Activated naive CD8-positive, alpha-beta T cell treated with anti-CD3 and anti-CD28 coated beads, Interleukin-2, amount 50 U/mL, for 24 hours (primary cell): ENCODE measurements at regions not wholly inside any gene's neighbourhood (a gene's known extent, or its start where the extent isn't known, plus 50 kb on each side); places are given as distances from the start of the nearest gene placed in this dataset.
A peak's percentile ranks its signal among the peaks of the same experiment; 100 is the strongest.
"Not testable (repeated sequence)": the region's sequence is repeated elsewhere in the genome, so short reads cannot be mapped to it uniquely, and the experiment has no call there.

Experiments used
- ATAC-seq: fragments of 150-1000 bp; cut with Tn5 transposase; one replicate; pipeline ENCODE4 v1.10.0; 2021
- DNase-seq: peaks from one replicate; pipeline ENCODE4 v3.0.0; 2021
- H3K27ac Mint-ChIP-seq: one replicate; pipeline ENCODE4 v1.8.0; 2021; ENCODE audit warnings: mild to moderate bottlenecking, mixed read lengths
- H3K27me3 Mint-ChIP-seq: one replicate; pipeline ENCODE4 v1.8.0; 2021; ENCODE audit warnings: mixed read lengths
- H3K36me3 Mint-ChIP-seq: one replicate; pipeline ENCODE4 v1.8.0; 2021; ENCODE audit warnings: low read depth, mixed read lengths
- H3K4me1 Mint-ChIP-seq: one replicate; pipeline ENCODE4 v1.8.0; 2021; ENCODE audit warnings: mixed read lengths
- H3K4me3 Mint-ChIP-seq: one replicate; pipeline ENCODE4 v1.8.0; 2021; ENCODE audit warnings: mild to moderate bottlenecking, moderate library complexity, mixed read lengths
- H3K9me3 Mint-ChIP-seq: one replicate; pipeline ENCODE4 v1.8.0; 2021; ENCODE audit warnings: mixed read lengths

DNA sequence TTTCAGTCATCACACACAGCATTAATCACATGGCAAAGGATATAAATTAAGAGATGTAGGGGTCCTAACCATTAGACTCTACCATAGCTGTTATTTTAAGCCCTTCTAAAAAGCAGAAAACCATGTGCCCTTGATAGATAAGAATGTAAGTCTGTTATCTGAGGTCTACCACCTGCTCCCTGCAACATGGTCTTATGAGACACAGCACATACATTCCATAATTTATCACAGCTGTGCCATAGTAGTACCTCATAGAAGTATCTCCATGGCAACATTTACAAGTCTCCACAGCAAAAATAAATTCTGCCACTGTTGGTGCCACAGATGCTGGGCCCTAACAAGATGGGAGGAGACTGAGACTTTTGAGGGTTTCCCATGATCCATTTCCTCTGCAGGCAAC lies 265.4 kb downstream of the KDM5D start:
- H3K9me3 Mint-ChIP-seq, result no peaks in the 10 kb centered on the region
- peaks cover 13% of the 10 kb centered on the region for H3K4me1 Mint-ChIP-seq
- no peak for ATAC-seq
- no peak for DNase-seq
- H3K27ac Mint-ChIP-seq, result no peak overlapping the region
- no peaks in the 10 kb centered on the region for H3K27me3 Mint-ChIP-seq
- no peaks in the 10 kb centered on the region for H3K36me3 Mint-ChIP-seq
- no peak overlapping the region for H3K4me3 Mint-ChIP-seq

DNA sequence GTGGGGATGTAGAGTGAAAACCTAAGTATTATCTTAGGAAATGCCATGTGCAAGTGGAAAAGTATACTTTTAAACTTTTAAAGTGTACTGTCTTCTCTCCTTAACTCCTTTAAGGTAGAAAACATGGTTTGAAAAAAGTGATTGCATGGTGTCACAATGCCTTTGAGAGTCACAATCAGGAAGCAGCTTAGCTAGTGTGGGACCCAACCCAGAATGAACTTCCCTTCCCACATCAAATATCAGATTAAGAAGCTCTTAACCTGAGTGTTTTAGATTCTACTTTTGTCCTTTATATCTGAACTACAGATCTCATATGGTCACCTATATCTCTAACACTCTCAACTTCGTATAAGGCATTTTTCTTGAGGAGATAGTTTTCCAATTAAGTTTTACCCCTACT lies 266.6 kb downstream of the KDM5D start:
- H3K4me1 Mint-ChIP-seq, result peaks cover 13% of the 10 kb centered on the region
- H3K9me3 Mint-ChIP-seq, result no peaks in the 10 kb centered on the region
- no peak for ATAC-seq
- no peak overlapping the region for H3K27ac Mint-ChIP-seq
- no peak overlapping the region for H3K4me3 Mint-ChIP-seq
- H3K27me3 Mint-ChIP-seq, result no peaks in the 10 kb centered on the region
- DNase-seq, result no peak
- peaks cover 3% of the 10 kb centered on the region for H3K36me3 Mint-ChIP-seq

DNA sequence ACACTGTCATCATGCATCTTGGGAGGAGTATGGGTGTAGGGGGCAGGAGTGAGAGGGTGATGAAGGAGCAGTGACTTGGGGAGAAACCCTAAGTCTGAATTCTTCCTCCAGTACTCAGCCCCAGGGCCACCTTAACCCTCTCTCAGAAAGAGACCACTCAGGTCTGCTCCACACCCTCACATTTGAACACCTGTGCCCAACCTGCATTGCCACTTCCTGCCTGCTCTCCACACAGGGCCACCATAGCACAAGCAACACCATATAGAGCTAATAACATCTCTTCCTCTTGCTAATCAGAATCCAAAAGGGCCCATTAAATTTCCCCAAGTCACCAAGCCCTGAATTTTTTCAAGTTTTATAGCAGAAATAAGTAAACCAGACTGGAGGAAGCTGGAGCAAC lies 278.7 kb downstream of the KDM5D start:
- Mint-ChIP-seq H3K36me3 (no peaks in the 10 kb centered on the region), H3K9me3 (no peaks in the 10 kb centered on the region), H3K4me1 (peaks cover 11% of the 10 kb centered on the region), H3K4me3 (no peak overlapping the region), H3K27ac (no peak overlapping the region), H3K27me3 (no peaks in the 10 kb centered on the region)
- ATAC-seq (no peak), DNase-seq (no peak)

DNA sequence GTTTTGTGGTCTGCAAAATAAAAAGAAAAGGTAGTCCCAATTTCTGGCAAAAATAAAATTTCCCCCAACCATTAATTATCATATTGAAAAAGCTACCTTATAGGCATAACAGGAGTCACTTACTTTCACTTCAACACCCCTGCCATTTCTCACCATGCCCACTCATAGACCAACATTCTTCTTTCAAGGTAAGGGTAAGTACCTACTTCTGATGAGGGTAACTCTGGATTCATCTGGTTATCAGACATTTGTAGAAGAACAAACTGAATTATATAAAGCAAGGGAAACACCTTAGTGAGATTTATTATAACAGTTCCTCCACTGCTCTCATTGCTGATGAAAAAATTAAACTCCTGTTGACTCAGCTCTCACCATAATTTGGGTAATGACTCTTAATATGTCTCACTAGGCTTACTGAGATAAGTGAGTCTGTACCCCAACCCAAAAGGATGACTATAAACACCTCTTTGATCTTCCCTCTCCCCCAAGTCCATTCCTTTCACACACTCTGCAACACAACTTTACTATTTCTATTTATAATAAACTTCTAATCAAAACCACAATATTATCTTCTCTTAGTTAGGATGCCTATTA lies 287.6 kb downstream of the KDM5D start:
- ATAC-seq, result peak; percentile 78

DNA sequence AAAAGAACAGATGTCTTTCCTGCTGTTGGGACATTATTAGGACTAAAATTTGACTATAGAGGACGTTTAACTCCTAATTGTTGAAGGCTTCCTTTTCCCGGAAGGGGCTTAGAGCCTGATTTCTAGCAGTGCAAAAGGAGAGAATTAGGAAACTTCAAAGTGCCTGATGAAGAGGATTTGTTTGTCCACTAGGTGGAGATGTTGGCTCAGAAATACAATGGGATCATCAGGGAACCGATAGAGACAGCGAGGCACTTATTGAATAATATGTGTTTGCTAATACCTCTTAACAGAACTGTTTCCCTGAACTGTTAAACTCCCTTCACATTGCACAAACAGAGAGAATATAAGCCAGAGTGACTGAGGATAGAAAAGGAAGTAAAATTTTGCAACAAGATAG lies 311.5 kb downstream of the KDM5D start:
- H3K27me3 Mint-ChIP-seq, result no peaks in the 10 kb centered on the region
- DNase-seq, result peak; percentile 4
- peaks cover 15% of the 10 kb centered on the region for H3K4me1 Mint-ChIP-seq
- no peaks in the 10 kb centered on the region for H3K36me3 Mint-ChIP-seq
- ATAC-seq, result peak; percentile 66
- H3K27ac Mint-ChIP-seq, result peak overlapping the region; percentile 63
- H3K4me3 Mint-ChIP-seq, result no peak overlapping the region
- H3K9me3 Mint-ChIP-seq, result no peaks in the 10 kb centered on the region

More for the DNA sequence above, 287.6 kb downstream of the KDM5D start:
- Mint-ChIP-seq H3K27me3 (no peaks in the 10 kb centered on the region), H3K27ac (no peak overlapping the region), H3K4me1 (peaks cover 7% of the 10 kb centered on the region), H3K9me3 (peaks cover 6% of the 10 kb centered on the region), H3K36me3 (peaks cover 11% of the 10 kb centered on the region), H3K4me3 (no peak overlapping the region)
- no peak for DNase-seq

DNA sequence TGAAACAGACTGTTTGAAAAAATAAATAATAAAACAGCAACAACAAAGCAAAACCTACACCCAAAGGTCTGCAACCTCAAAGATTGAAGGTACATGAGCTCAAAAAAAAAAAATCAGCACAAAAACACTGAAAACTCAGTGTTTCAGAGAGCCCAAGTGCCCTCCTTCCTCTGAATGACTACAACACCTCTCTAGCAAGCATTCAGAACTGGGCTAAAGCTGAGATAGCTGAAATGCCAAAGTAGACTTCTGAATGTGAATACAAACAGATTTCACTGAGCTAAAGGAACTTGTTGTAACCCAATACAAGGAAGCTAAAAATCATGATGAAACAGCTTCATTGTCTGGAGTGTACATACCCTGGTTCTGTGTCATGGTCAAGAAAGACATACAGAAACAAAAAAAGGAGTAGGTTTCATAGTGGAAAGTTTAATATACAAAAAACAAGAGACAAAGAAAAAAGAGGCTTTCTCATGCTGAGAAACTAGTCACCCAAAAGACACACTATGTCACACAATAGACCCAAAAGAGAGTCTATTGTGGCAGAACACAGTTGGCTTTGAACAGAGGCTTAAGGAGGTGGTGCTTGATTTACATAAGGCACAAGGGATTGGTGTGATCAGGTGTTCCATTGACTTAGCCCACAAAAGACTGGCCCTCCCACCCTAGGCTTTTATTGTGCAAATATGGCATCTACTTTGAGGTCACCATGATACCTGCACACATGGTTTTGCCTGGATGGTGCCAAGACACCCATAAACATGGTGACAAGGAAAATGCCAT lies 316.6 kb downstream of the KDM5D start:
- ATAC-seq, result no peak
- Mint-ChIP-seq H3K9me3 (no peaks in the 10 kb centered on the region), H3K4me3 (no peak overlapping the region), H3K4me1 (peaks cover 7% of the 10 kb centered on the region), H3K27ac (no peak overlapping the region), H3K27me3 (no peaks in the 10 kb centered on the region), H3K36me3 (no peaks in the 10 kb centered on the region)
- no peak for DNase-seq

DNA sequence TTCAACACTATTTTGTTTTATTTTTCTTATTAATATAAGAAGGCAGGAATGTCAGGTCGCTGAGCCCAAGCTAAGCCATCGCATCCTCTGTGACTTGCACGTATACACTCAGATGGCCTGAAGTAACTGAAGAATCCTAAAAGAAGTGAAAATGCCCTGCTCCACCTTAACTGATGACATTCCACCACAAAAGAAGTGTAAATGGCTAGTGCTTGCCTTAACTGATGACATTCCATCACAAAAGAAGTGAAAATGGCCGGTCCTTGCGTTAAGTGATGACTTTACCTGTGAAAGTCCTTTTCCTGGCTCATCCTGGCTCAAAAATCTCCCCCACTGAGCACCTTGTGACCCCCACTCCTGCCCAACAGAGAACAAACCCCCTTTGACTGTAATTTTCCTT lies 317.3 kb downstream of the KDM5D start:
- DNase-seq, ATAC-seq, H3K36me3 Mint-ChIP-seq, H3K27ac Mint-ChIP-seq, H3K9me3 Mint-ChIP-seq, H3K27me3 Mint-ChIP-seq, H3K4me1 Mint-ChIP-seq, H3K4me3 Mint-ChIP-seq: not testable (repeated sequence)

DNA sequence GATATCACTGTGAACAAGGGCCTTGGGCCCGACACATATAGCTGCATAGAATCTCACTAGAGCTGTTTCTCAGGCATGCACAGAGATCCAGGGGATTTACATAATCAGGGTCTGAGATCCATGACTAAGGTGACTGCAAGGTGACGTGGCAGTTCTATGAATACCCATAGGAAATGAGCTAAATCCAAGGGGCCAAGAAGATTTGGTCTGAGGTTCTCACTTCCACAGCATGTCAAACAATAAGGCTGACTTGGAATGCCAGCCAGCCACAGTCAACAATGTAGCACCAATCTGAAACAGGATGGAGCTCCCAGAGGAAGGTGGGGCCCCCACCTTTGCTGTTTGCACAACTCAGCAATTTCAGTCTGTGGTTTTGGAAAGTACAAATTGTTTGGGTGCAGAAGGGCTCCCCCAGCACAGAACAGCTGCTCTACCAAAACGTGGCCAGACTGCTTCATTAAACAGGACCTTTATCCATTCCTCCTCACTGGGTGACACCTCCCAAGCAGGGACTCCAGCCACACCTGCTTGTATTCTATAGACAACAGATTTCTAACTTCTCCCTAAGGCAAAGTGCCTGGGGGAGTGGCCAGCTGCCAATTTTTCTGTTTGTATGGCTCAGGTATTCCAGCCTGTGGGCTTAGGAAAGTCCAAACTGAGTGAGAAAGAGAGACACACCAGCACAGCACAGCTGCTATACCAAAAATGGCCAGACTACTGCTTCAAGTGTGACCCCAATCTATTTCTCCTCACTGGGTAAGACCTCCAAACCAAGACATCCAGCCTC lies 333.4 kb downstream of the KDM5D start:
- Mint-ChIP-seq H3K36me3 (no peaks in the 10 kb centered on the region), H3K4me1 (peaks cover 5% of the 10 kb centered on the region), H3K27ac (no peak overlapping the region), H3K4me3 (no peak overlapping the region), H3K27me3 (no peaks in the 10 kb centered on the region), H3K9me3 (no peaks in the 10 kb centered on the region)
- DNase-seq, result no peak
- ATAC-seq, result no peak

DNA sequence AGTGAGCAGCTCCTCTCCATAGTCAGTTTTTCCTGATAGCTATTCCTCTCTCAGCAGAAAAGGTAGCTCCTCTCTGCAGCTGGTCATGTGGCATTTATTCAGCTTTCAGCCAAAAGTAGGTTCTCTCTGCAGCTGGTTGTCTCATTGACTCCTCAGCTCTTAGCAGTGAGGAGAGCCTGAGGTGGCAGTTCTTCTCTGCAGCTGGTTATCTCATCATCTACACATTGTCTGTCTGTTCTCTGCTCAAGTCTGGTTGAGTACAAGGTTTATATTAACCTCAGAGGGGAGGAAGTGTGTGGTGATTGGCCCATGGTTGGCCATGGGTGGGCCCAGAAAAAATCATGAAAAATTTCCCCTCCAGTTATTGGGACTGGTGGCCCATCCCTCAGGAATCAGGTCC lies 338.3 kb downstream of the KDM5D start:
- Mint-ChIP-seq H3K36me3 (no peaks in the 10 kb centered on the region), H3K27ac (no peak overlapping the region), H3K9me3 (no peaks in the 10 kb centered on the region), H3K4me3 (no peak overlapping the region), H3K4me1 (peaks cover 10% of the 10 kb centered on the region), H3K27me3 (no peaks in the 10 kb centered on the region)
- DNase-seq (no peak), ATAC-seq (no peak)

DNA sequence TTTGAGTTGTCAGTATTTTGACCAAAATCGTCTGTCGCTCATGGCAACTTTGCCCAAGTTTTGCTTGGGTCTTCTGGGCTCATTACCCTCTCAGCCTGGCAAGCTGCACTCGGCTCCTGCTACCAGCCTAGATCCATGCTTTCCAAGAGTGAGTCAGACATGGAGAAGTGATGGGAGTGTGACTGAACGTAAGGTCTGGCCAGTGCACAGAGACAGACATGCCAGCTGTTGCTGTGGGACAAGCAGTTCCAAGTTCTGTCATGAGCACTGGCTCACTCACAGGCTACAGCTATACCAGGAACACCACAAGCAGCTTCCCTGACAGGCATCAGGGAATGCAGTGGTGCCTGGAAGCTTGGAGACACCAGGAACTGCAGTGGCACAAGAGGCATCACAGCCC lies 338.9 kb downstream of the KDM5D start:
- Mint-ChIP-seq H3K4me1 (peaks cover 8% of the 10 kb centered on the region), H3K27ac (no peak overlapping the region), H3K9me3 (no peaks in the 10 kb centered on the region), H3K27me3 (no peaks in the 10 kb centered on the region), H3K4me3 (no peak overlapping the region), H3K36me3 (no peaks in the 10 kb centered on the region)
- ATAC-seq (no peak), DNase-seq (no peak)

DNA sequence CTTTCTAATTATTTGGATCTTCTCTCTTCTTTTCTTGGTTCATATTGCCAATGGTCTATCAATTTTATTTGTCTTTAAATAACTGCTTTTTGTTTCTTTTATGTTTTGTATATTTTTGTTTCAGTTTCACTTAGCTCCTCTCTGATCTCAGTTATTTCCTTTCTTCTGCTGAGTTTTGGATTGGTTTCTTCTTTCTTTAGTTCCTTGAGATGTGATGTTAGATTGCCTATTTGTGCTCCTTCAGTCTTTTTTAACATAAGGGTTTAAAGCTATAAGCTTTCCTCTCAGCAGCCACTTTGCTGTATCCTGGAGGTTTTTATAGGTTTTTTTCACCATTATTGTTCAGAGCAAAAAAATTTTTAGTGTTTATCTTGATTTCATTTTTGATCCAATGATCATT lies 351.6 kb downstream of the KDM5D start:
- H3K27ac Mint-ChIP-seq, result peak overlapping the region; percentile 67
- H3K9me3 Mint-ChIP-seq, result no peaks in the 10 kb centered on the region
- ATAC-seq (no peak), DNase-seq (no peak)
- H3K27me3 Mint-ChIP-seq, result no peaks in the 10 kb centered on the region
- peak overlapping the region; percentile 65 for H3K4me3 Mint-ChIP-seq
- no peaks in the 10 kb centered on the region for H3K36me3 Mint-ChIP-seq
- H3K4me1 Mint-ChIP-seq, result peaks cover 18% of the 10 kb centered on the region

DNA sequence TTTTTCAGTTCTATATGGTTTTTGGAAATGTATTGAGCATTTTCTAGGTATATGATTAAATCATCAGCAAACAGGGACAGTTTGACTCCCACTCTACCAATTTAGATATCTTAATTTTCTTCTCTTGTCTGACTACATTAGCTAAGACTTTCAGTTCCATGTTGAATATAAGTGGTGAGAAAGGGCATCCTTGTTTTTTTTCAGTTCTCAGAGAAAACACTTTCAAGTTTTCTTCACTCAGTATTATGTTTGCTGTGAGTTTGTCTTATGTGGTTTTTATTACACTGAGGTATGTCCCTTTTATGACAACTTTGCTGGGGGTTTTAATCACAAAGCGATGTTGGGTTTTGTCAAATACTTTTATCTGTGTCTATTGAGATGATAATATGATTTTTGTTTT lies 352.6 kb downstream of the KDM5D start:
- no peaks in the 10 kb centered on the region for H3K27me3 Mint-ChIP-seq
- H3K9me3 Mint-ChIP-seq, result no peaks in the 10 kb centered on the region
- no peak overlapping the region for H3K27ac Mint-ChIP-seq
- H3K4me1 Mint-ChIP-seq, result peaks cover 18% of the 10 kb centered on the region
- no peak overlapping the region for H3K4me3 Mint-ChIP-seq
- H3K36me3 Mint-ChIP-seq, result no peaks in the 10 kb centered on the region
- ATAC-seq (no peak), DNase-seq (no peak)

DNA sequence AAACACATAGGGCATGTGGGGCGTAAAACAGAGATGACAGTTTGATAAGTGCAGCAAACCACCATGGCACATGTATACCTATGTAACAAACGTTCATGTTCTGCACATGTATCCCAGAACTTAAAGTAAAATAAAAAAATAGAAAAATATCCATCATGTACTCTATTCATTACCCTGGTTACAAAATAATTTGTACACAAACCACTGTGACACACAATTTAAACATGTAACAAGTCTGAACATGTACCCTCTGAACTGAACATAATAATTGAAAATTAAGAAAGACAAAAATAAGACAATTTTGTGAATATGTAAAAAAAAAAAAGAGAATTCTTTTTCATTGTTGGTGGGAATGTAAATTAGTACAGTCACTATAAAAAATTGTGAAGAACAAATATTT lies 379.2 kb downstream of the KDM5D start:
- Mint-ChIP-seq H3K36me3 (no peaks in the 10 kb centered on the region), H3K9me3 (no peaks in the 10 kb centered on the region), H3K27me3 (no peaks in the 10 kb centered on the region), H3K27ac (no peak overlapping the region), H3K4me1 (no peaks in the 10 kb centered on the region), H3K4me3 (no peak overlapping the region)
- DNase-seq (no peak), ATAC-seq (no peak)

DNA sequence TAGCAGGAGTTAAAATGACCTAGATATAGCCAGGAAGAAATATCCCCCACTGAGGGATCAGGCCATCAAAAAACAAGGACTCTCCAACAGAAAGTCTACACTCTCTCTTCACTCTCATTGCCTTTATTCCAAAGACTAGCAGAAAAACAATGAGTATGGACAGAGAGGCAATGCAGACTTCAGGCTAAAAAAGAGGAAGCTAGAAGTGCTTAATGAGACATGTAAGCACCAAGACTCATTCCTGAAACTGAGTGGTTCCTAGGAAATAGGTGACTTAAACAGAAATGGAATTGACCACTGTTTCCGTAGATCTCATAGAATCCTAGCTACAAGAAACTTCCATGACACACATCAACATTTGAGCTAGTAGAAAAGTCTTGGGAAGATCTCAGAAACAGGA lies 387.3 kb downstream of the KDM5D start:
- H3K27ac Mint-ChIP-seq, result no peak overlapping the region
- no peaks in the 10 kb centered on the region for H3K4me1 Mint-ChIP-seq
- DNase-seq, result no peak
- H3K4me3 Mint-ChIP-seq, result no peak overlapping the region
- H3K36me3 Mint-ChIP-seq, result no peaks in the 10 kb centered on the region
- no peak for ATAC-seq
- no peaks in the 10 kb centered on the region for H3K9me3 Mint-ChIP-seq
- no peaks in the 10 kb centered on the region for H3K27me3 Mint-ChIP-seq

DNA sequence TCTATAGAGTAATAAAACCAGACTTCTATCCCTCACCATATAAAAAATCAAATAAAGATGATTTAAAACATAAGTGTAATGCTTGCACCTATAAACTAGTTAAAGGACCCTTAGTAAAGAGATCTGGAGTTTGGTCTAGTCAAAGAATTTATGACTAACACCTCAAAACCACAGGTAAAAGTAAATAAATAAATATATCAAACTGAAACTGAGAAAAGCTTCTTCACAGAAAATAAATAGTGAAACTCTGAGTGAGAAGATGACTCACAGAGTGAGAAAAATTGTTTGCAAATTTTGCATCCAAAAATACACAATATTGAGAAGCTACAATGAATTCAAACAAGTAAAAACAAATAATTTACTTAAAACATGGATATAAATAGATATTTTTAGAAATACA lies 387.8 kb downstream of the KDM5D start:
- no peak overlapping the region for H3K4me3 Mint-ChIP-seq
- H3K36me3 Mint-ChIP-seq, result no peaks in the 10 kb centered on the region

More for the DNA sequence above, 387.8 kb downstream of the KDM5D start:
- H3K4me1 Mint-ChIP-seq, result no peaks in the 10 kb centered on the region
- no peaks in the 10 kb centered on the region for H3K27me3 Mint-ChIP-seq
- ATAC-seq (no peak), DNase-seq (no peak)
- no peaks in the 10 kb centered on the region for H3K9me3 Mint-ChIP-seq
- H3K27ac Mint-ChIP-seq, result no peak overlapping the region
